Fibroblast of villous mesenchyme (primary cell): ENCODE measurements at regions not wholly inside any gene's neighbourhood (a gene's known extent, or its start where the extent isn't known, plus 50 kb on each side); places are given as distances from the start of the nearest gene placed in this dataset.
A peak's percentile ranks its signal among the peaks of the same experiment; 100 is the strongest.

Source experiments
- DNase-seq: peaks from one replicate; pipeline ENCODE4 v3.0.0-alpha.2; 2010; ENCODE audit warnings: low read depth
- H3K4me3 ChIP-seq: 2 replicates; pipeline ENCODE4 v1.5.1; 2011; ENCODE audit warnings: low read depth, mild to moderate bottlenecking, low read length
- CTCF ChIP-seq: IDR thresholded peaks from 2 replicates; pipeline ENCODE4 v1.5.1; 2012; ENCODE audit warnings: low read depth, mild to moderate bottlenecking, low read length; ENCODE audit not compliant: insufficient read depth

GRCh38 chr3:152196782-152197181 is 71.9 kb upstream of the MBNL1 start:
- DNase-seq, result peak; percentile 28
- no peak for TF ChIP-seq CTCF
- no peak overlapping the region for H3K4me3 ChIP-seq

GRCh38 chr3:152197451-152197850 is 71.3 kb upstream of the MBNL1 start:
- DNase-seq, result peak; percentile 39
- no peak for TF ChIP-seq CTCF
- no peak overlapping the region for H3K4me3 ChIP-seq

- no peak overlapping the region for H3K4me3 ChIP-seq
- no peak for DNase-seq
- no peak for TF ChIP-seq CTCF
Measured at GRCh38 chr3:152197937-152198336, 70.8 kb upstream of the MBNL1 start.

- TF ChIP-seq CTCF, result no peak
- H3K4me3 ChIP-seq, result no peak overlapping the region
- DNase-seq, result no peak
Measured at GRCh38 chr3:152198665-152199064, 70.1 kb upstream of the MBNL1 start.

GRCh38 chr3:152199102-152199840 is 69.5 kb upstream of the MBNL1 start:
- no peak for DNase-seq
- TF ChIP-seq CTCF, result no peak

GRCh38 chr3:152200476-152201420 is 68.0 kb upstream of the MBNL1 start:
- no peak for DNase-seq
- H3K4me3 ChIP-seq, result no peak overlapping the region
- no peak for TF ChIP-seq CTCF

More at GRCh38 chr3:152199102-152199840, 69.5 kb upstream of the MBNL1 start:
- H3K4me3 ChIP-seq, result no peak overlapping the region
